ENCODE measurements at regions not wholly inside any gene's neighbourhood (a gene's known extent, or its start where the extent isn't known, plus 50 kb on each side); places are given as distances from the start of the nearest gene placed in this dataset.

DNA sequence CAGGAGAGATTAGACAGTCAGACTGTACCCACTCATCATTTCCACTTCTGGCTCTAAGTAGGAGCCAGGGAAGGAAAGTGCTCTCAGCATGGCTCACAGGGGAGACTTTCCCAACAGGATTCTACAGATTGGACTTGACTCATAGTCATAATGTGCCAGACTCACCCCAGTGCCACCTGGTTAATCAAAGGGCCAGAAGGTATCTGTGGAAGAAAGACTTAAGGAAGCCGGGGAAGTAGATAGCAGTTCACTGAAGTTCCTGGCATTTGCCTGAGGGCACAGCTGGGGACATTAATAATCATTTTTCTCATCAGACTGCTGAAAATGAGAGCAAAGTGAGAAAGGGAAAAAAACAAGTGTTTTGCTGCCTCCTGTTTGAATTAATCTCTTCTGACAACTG is 717.5 kb downstream of the TUSC7 start:
- H3K27me3 ChIP-seq (replicated peaks; ENCODE audit: control insufficient read depth, insufficient read depth, low read length): no peaks in the 10 kb centered on the region
- CTCF ChIA-PET: no interaction called here
- no peaks in the 10 kb centered on the region for H3K4me1 Mint-ChIP-seq (ENCODE audit: low read depth, unreplicated experiment)
- intact Hi-C loops (cut with micrococcal nuclease; ENCODE audit: unreplicated experiment): no loop called here
- peaks cover 6% of the 10 kb centered on the region for H3K27me3 Mint-ChIP-seq (ENCODE audit: insufficient read depth, unreplicated experiment)
- BruUV-seq (replicated peaks): no TSS peak
- TF ChIP-seq, protein P1, sequence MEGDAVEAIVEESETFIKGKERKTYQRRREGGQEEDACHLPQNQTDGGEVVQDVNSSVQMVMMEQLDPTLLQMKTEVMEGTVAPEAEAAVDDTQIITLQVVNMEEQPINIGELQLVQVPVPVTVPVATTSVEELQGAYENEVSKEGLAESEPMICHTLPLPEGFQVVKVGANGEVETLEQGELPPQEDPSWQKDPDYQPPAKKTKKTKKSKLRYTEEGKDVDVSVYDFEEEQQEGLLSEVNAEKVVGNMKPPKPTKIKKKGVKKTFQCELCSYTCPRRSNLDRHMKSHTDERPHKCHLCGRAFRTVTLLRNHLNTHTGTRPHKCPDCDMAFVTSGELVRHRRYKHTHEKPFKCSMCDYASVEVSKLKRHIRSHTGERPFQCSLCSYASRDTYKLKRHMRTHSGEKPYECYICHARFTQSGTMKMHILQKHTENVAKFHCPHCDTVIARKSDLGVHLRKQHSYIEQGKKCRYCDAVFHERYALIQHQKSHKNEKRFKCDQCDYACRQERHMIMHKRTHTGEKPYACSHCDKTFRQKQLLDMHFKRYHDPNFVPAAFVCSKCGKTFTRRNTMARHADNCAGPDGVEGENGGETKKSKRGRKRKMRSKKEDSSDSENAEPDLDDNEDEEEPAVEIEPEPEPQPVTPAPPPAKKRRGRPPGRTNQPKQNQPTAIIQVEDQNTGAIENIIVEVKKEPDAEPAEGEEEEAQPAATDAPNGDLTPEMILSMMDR (IDR thresholded peaks at IDR 0.05; ENCODE audit: insufficient read depth in 1 of 2, low read depth in 1 of 2, low read length in 1 of 2, severe bottlenecking in 1 of 2, unreplicated experiment in 1 of 2): no peak
- H3K4me3 Mint-ChIP-seq (ENCODE audit: unreplicated experiment): no peak overlapping the region
- H3K36me3 Mint-ChIP-seq (ENCODE audit: insufficient read depth, unreplicated experiment): no peaks in the 10 kb centered on the region
- H3K27ac Mint-ChIP-seq (ENCODE audit: unreplicated experiment): no peak overlapping the region
- no peak overlapping the region for H3K4me3 ChIP-seq (ENCODE audit: low read depth, low read length)
- DNase-seq: no peak
- H3K4me1 ChIP-seq: no peaks in the 10 kb centered on the region
- no peaks in the 10 kb centered on the region for H3K9me3 ChIP-seq
- H3K9me3 Mint-ChIP-seq (ENCODE audit: unreplicated experiment): no peaks in the 10 kb centered on the region
- H3K36me3 ChIP-seq (ENCODE audit: control insufficient read depth, insufficient read depth, low read length): no peaks in the 10 kb centered on the region
- POLR2A ChIA-PET: no interaction called here

DNA sequence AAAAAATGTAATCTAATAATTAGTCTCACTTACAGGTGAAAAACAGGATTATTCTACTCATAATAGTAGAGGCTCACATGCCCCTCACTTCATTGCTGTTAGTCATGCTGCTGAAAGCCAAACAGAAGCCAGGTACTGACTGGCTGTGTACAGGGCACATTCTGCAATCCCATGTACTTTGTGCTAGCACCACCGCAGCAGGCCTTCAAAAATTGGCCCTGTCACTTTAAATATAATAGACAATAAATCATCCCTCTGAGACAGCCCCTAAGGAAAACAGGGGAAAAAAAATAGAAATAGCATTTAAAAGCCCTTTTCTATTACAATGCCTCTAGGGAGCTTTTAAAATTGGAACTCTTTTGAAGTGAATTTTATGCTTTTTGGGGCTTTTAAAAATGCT is 723.8 kb downstream of the TUSC7 start:
- no peak for DNase-seq
- TF ChIP-seq, protein P1 (IDR thresholded peaks at IDR 0.05; ENCODE audit: insufficient read depth in 1 of 2, low read depth in 1 of 2, low read length in 1 of 2, severe bottlenecking in 1 of 2, unreplicated experiment in 1 of 2): no peak
- no peak overlapping the region for H3K4me3 ChIP-seq (ENCODE audit: low read depth, low read length)
- POLR2A ChIA-PET: no interaction called here
- H3K9me3 ChIP-seq: no peaks in the 10 kb centered on the region
- no peaks in the 10 kb centered on the region for H3K36me3 Mint-ChIP-seq (ENCODE audit: insufficient read depth, unreplicated experiment)
- H3K4me1 ChIP-seq: no peaks in the 10 kb centered on the region
- H3K4me1 Mint-ChIP-seq (ENCODE audit: low read depth, unreplicated experiment): no peaks in the 10 kb centered on the region
- H3K27me3 ChIP-seq (replicated peaks; ENCODE audit: control insufficient read depth, insufficient read depth, low read length): no peaks in the 10 kb centered on the region
- intact Hi-C loops (cut with micrococcal nuclease; ENCODE audit: unreplicated experiment): no loop called here
- no TSS peak for BruUV-seq (replicated peaks)
- H3K9me3 Mint-ChIP-seq (ENCODE audit: unreplicated experiment): no peaks in the 10 kb centered on the region
- H3K27me3 Mint-ChIP-seq (ENCODE audit: insufficient read depth, unreplicated experiment): peaks cover 11% of the 10 kb centered on the region
- H3K36me3 ChIP-seq (ENCODE audit: control insufficient read depth, insufficient read depth, low read length): no peaks in the 10 kb centered on the region
- H3K27ac Mint-ChIP-seq (ENCODE audit: unreplicated experiment): no peak overlapping the region
- H3K4me3 Mint-ChIP-seq (ENCODE audit: unreplicated experiment): no peak overlapping the region
- CTCF ChIA-PET: no interaction called here

DNA sequence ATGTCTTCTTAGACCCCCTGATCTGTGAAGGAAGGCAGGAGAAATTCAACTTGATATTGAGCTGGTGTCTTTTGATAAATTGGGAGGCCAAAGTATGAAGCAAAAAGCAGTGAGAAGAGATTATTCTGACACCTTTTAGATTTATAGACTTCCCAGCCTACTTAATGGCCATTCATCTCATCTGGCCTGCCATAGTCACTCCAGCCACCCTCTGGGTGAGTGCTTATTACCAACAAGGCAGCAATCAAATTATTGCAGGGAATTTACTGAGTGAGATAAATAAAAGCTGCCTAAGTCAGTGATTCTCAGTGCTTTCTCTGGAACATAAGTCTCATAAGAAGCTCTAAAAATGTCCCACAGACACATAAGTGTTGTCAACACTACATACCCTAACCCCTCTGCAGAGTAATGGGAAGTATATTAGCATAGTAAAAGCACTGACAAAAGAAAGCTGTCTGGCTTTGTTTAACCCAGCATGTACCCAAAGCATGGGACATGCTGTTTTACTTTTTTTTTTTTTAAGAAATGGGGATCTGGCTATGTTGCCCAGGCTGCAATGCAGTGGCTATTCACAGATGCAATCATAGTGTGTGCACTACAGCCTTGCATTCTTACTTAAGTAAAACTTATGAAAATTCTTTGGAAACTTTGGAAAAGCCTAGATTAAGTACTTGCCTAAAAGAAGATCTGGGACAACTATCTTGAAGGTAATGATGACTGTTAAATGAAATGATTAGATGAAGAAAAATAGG is 725.3 kb downstream of the TUSC7 start:
- no peaks in the 10 kb centered on the region for H3K36me3 ChIP-seq (ENCODE audit: control insufficient read depth, insufficient read depth, low read length)
- no peak overlapping the region for H3K4me3 Mint-ChIP-seq (ENCODE audit: unreplicated experiment)
- TF ChIP-seq, protein P1 (IDR thresholded peaks at IDR 0.05; ENCODE audit: insufficient read depth in 1 of 2, low read depth in 1 of 2, low read length in 1 of 2, severe bottlenecking in 1 of 2, unreplicated experiment in 1 of 2): no peak
- intact Hi-C loops (cut with micrococcal nuclease; ENCODE audit: unreplicated experiment): no loop called here
- no peak overlapping the region for H3K27ac Mint-ChIP-seq (ENCODE audit: unreplicated experiment)
- peaks cover 11% of the 10 kb centered on the region for H3K27me3 Mint-ChIP-seq (ENCODE audit: insufficient read depth, unreplicated experiment)
- no peaks in the 10 kb centered on the region for H3K36me3 Mint-ChIP-seq (ENCODE audit: insufficient read depth, unreplicated experiment)
- no peak for DNase-seq
- no peaks in the 10 kb centered on the region for H3K27me3 ChIP-seq (replicated peaks; ENCODE audit: control insufficient read depth, insufficient read depth, low read length)
- no peaks in the 10 kb centered on the region for H3K9me3 Mint-ChIP-seq (ENCODE audit: unreplicated experiment)
- H3K4me3 ChIP-seq (ENCODE audit: low read depth, low read length): no peak overlapping the region
- no peaks in the 10 kb centered on the region for H3K4me1 ChIP-seq
- ChIA-PET POLR2A (no interaction called here), CTCF (no interaction called here)
- no peaks in the 10 kb centered on the region for H3K9me3 ChIP-seq
- BruUV-seq (replicated peaks): no TSS peak
- no peaks in the 10 kb centered on the region for H3K4me1 Mint-ChIP-seq (ENCODE audit: low read depth, unreplicated experiment)
